Astrocyte (in vitro differentiated cells and primary cell): ENCODE measurements at regions not wholly inside any gene's neighbourhood (a gene's known extent, or its start where the extent isn't known, plus 50 kb on each side); places are given as distances from the start of the nearest gene placed in this dataset.

Source experiments
- EZH2 ChIP-seq: IDR thresholded peaks from 2 replicates; pipeline ENCODE4 v1.6.1; 2012; ENCODE audit warnings: mild to moderate bottlenecking, low read length, inconsistent platforms; ENCODE audit not compliant: insufficient read depth
- TF ChIP-seq, protein P1 (sequence below): IDR thresholded peaks from 2 replicates; pipeline ENCODE4 v1.5.1; 2011; ENCODE audit warnings: low read depth, mild to moderate bottlenecking, inconsistent platforms, low read length, moderate library complexity; ENCODE audit not compliant: insufficient read depth

DNA sequence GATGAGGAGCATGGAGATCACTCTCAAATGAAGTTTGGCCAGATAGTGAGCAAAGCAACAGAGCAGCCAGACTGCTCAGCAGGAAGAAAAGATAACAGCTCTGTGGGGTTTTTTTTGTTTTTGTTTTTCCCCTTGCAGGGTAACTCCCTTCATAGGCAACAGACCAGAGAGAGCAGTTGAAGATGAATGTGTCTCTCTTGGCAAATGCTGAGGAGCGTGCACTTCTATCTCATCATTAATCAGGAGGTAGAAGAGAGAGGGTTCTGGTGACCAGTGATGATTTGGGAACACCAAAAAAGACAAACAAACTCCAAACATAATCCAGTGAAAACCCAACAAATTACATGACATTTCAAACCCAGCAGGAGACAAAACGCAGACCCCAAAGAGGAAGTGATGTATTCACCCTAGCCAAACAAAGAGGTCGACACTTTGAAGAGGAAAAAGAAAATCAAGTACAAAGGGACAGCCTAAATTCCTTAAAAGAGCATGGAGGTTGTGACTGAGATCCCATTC is 66.2 kb upstream of the RREB1 start:
- TF ChIP-seq, protein P1, sequence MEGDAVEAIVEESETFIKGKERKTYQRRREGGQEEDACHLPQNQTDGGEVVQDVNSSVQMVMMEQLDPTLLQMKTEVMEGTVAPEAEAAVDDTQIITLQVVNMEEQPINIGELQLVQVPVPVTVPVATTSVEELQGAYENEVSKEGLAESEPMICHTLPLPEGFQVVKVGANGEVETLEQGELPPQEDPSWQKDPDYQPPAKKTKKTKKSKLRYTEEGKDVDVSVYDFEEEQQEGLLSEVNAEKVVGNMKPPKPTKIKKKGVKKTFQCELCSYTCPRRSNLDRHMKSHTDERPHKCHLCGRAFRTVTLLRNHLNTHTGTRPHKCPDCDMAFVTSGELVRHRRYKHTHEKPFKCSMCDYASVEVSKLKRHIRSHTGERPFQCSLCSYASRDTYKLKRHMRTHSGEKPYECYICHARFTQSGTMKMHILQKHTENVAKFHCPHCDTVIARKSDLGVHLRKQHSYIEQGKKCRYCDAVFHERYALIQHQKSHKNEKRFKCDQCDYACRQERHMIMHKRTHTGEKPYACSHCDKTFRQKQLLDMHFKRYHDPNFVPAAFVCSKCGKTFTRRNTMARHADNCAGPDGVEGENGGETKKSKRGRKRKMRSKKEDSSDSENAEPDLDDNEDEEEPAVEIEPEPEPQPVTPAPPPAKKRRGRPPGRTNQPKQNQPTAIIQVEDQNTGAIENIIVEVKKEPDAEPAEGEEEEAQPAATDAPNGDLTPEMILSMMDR = no peak
- no peak for TF ChIP-seq EZH2
